ENCODE measurements at regions not wholly inside any gene's neighbourhood (a gene's known extent, or its start where the extent isn't known, plus 50 kb on each side); places are given as distances from the start of the nearest gene placed in this dataset.

DNA sequence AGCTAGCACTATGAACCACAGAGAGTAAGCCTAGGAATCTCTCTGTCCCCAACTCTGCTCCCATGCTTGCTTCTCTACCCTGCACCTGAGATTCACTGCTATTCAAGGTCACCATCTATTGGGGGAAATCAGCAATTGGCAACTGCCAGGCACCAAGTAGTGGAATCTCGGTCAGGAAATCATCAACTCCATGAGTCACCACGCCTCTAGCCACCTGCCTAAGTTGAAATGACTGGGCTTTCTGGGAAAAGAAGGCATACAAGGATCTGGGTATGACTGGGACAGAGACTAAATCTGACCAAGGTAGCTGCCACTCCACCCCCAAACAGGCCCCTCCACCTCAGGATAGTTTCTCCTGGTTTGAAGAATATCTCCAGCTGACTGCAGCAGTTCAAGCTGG, 464.1 kb upstream of the CBLB start:
- Histone ChIP-seq H3K79me2 (ENCODE audit: control insufficient read depth, insufficient read depth, low read length, poor library complexity) (no peaks in the 10 kb centered on the region), H3K9ac (ENCODE audit: low read length) (no peak overlapping the region), H3K23ac (ENCODE audit: low read length) (no peak overlapping the region), H2AK5ac (ENCODE audit: low read length) (peak overlapping the region; percentile 14), H2BK120ac (ENCODE audit: insufficient read depth, low read length, poor library complexity) (no peak overlapping the region), H2BK12ac (ENCODE audit: low read length) (peak overlapping the region; percentile 58), H3K79me1 (ENCODE audit: low read length) (no peaks in the 10 kb centered on the region), H3K4me1 (ENCODE audit: control insufficient read depth in 1 of 2, insufficient read depth in 2 of 2, low read length in 2 of 2) (no peaks in the 10 kb centered on the region), H2BK5ac (ENCODE audit: low read depth, low read length, poor library complexity) (no peak overlapping the region), H3K14ac (ENCODE audit: low read length) (no peak overlapping the region), H4K8ac (ENCODE audit: low read depth, low read length) (no peak overlapping the region), H3K9me3 (ENCODE audit: insufficient read depth, low read depth, low read length) (no peaks in the 10 kb centered on the region), H3K18ac (ENCODE audit: low read length) (no peak overlapping the region), H2AFZ (ENCODE audit: insufficient read depth, low read length, poor library complexity) (no peak overlapping the region), H3K4me3 (ENCODE audit: low read depth, low read length) (no peak overlapping the region), H3K4ac (ENCODE audit: low read depth, low read length) (no peak overlapping the region), H4K91ac (ENCODE audit: low read depth, low read length) (peak overlapping the region; percentile 14), H3K27me3 (ENCODE audit: insufficient read depth, low read length) (no peaks in the 10 kb centered on the region), H3K4me2 (ENCODE audit: low read length) (no peak overlapping the region), H3K27ac (ENCODE audit: low read depth, low read length) (no peak overlapping the region), H3K36me3 (ENCODE audit: control insufficient read depth in 1 of 2, insufficient read depth in 2 of 2, low read length in 2 of 2) (no peaks in the 10 kb centered on the region), H4K12ac (ENCODE audit: low read depth, low read length) (no peak overlapping the region)
- WGBS (ENCODE audit: extremely low coverage, insufficient coverage, insufficient read length), result no CpG with 5 or more reads among the region's 2 CpGs
- peak; percentile 84 to 86 for DNase-seq

DNA sequence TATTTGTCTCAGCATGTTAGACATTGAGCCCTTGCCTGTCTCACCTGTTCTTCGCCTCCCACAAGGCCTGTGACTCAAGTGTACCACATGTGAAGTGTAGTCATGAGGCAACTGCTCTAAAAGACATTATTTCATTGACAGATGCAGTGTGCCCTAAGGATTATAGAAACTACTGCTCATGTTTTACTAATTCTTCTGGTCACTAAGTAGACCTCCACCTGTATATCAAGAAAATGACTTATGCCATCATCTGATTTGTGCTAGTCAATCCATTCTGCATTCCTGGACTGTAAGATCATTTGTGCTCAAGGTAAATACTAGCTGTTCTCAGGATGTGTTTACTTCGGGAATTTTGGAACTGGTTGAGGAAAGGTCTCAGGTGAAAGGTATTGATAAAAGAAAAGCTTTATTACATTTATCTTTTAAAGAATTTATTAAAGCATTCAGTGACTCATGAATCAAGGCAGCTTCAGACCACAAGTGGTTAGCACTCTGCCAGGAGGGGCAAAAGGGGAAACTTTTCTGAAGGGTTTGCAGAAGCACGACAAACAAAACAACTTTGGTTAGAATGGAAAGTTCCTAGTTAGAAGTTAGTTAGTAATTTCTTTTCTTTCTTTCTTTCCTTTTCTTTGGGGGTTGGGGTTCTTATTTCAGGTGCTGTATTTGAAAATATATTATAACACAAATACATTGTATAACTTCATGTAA, 465.3 kb upstream of the CBLB start:
- peak; percentile 67 to 86 for DNase-seq
- no CpG with 5 or more reads among the region's 3 CpGs for WGBS (ENCODE audit: extremely low coverage, insufficient coverage, insufficient read length)
- Histone ChIP-seq H2BK12ac (ENCODE audit: low read length) (no peak overlapping the region), H3K4me3 (ENCODE audit: low read depth, low read length) (no peak overlapping the region), H3K9ac (ENCODE audit: low read length) (no peak overlapping the region), H3K4me1 (ENCODE audit: control insufficient read depth in 1 of 2, insufficient read depth in 2 of 2, low read length in 2 of 2) (no peaks in the 10 kb centered on the region), H2BK120ac (ENCODE audit: insufficient read depth, low read length, poor library complexity) (no peak overlapping the region), H3K79me2 (ENCODE audit: control insufficient read depth, insufficient read depth, low read length, poor library complexity) (no peaks in the 10 kb centered on the region), H4K8ac (ENCODE audit: low read depth, low read length) (no peak overlapping the region), H3K14ac (ENCODE audit: low read length) (no peak overlapping the region), H2AFZ (ENCODE audit: insufficient read depth, low read length, poor library complexity) (no peak overlapping the region), H3K27me3 (ENCODE audit: insufficient read depth, low read length) (no peaks in the 10 kb centered on the region), H3K4me2 (ENCODE audit: low read length) (no peak overlapping the region), H3K79me1 (ENCODE audit: low read length) (no peaks in the 10 kb centered on the region), H3K18ac (ENCODE audit: low read length) (no peak overlapping the region), H3K23ac (ENCODE audit: low read length) (no peak overlapping the region), H3K9me3 (ENCODE audit: insufficient read depth, low read depth, low read length) (no peaks in the 10 kb centered on the region), H3K4ac (ENCODE audit: low read depth, low read length) (no peak overlapping the region), H2BK5ac (ENCODE audit: low read depth, low read length, poor library complexity) (no peak overlapping the region), H3K36me3 (ENCODE audit: control insufficient read depth in 1 of 2, insufficient read depth in 2 of 2, low read length in 2 of 2) (no peaks in the 10 kb centered on the region), H4K91ac (ENCODE audit: low read depth, low read length) (no peak overlapping the region), H3K27ac (ENCODE audit: low read depth, low read length) (no peak overlapping the region), H2AK5ac (ENCODE audit: low read length) (no peak overlapping the region), H4K12ac (ENCODE audit: low read depth, low read length) (no peak overlapping the region)

DNA sequence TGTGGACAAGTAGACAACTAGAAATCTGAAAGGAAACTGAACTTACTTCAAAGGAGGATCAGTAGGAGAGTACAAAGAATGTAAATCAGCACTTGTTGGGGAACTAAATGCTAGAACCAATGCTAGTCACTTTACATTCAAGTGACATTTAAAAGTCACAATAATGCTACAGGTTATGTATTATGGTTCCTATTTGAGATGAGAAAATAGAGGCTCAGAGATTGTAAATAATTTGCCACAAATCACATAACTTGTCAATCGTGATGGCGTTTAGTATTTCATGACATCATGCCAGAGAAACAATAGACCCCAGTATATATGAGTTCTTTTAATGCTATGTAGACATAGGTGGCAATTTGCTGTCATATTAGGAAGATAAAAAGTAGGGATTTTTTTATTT, 467.8 kb upstream of the CBLB start:
- H2AK5ac ChIP-seq (ENCODE audit: low read length), result no peak overlapping the region
- no peaks in the 10 kb centered on the region for H3K27me3 ChIP-seq (ENCODE audit: insufficient read depth, low read length)
- H3K36me3 ChIP-seq (ENCODE audit: control insufficient read depth in 1 of 2, insufficient read depth in 2 of 2, low read length in 2 of 2), result no peaks in the 10 kb centered on the region
- no peak overlapping the region for H4K91ac ChIP-seq (ENCODE audit: low read depth, low read length)
- no peak overlapping the region for H2AFZ ChIP-seq (ENCODE audit: insufficient read depth, low read length, poor library complexity)
- WGBS (ENCODE audit: extremely low coverage, insufficient coverage, insufficient read length), result no CpG with 5 or more reads among the region's 2 CpGs
- no peak overlapping the region for H2BK120ac ChIP-seq (ENCODE audit: insufficient read depth, low read length, poor library complexity)
- H3K79me1 ChIP-seq (ENCODE audit: low read length), result no peaks in the 10 kb centered on the region
- no peaks in the 10 kb centered on the region for H3K9me3 ChIP-seq (ENCODE audit: insufficient read depth, low read depth, low read length)
- no peaks in the 10 kb centered on the region for H3K79me2 ChIP-seq (ENCODE audit: control insufficient read depth, insufficient read depth, low read length, poor library complexity)
- H2BK12ac ChIP-seq (ENCODE audit: low read length), result no peak overlapping the region
- no peaks in the 10 kb centered on the region for H3K4me1 ChIP-seq (ENCODE audit: control insufficient read depth in 1 of 2, insufficient read depth in 2 of 2, low read length in 2 of 2)
- no peak overlapping the region for H3K4ac ChIP-seq (ENCODE audit: low read depth, low read length)
- DNase-seq, result no peak
- H3K4me2 ChIP-seq (ENCODE audit: low read length), result no peak overlapping the region
- no peak overlapping the region for H3K27ac ChIP-seq (ENCODE audit: low read depth, low read length)
- no peak overlapping the region for H2BK5ac ChIP-seq (ENCODE audit: low read depth, low read length, poor library complexity)
- no peak overlapping the region for H3K14ac ChIP-seq (ENCODE audit: low read length)
- no peak overlapping the region for H3K23ac ChIP-seq (ENCODE audit: low read length)
- no peak overlapping the region for H4K8ac ChIP-seq (ENCODE audit: low read depth, low read length)
- H3K4me3 ChIP-seq (ENCODE audit: low read depth, low read length), result no peak overlapping the region
- no peak overlapping the region for H4K12ac ChIP-seq (ENCODE audit: low read depth, low read length)
- H3K18ac ChIP-seq (ENCODE audit: low read length), result no peak overlapping the region
- no peak overlapping the region for H3K9ac ChIP-seq (ENCODE audit: low read length)

DNA sequence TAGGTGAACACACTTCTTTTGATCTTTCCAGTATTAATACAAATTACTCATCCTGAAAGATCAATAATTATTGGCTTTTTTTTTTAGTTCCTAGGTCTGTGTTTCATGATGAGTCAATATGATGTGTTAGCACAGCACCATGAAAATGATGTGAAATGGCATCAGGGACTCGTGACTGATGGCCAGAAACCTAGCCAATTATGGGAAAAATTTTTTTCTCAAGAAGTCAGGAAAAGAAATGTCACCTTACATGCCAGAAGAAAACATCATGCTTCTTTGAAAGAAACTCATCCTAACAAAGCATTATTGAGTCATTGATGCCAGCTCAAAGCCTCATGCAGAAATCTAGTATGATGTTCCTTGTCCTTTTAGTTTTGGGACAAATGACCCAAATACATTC, 468.3 kb upstream of the CBLB start:
- Histone ChIP-seq H3K4me1 (ENCODE audit: control insufficient read depth in 1 of 2, insufficient read depth in 2 of 2, low read length in 2 of 2) (no peaks in the 10 kb centered on the region), H2BK5ac (ENCODE audit: low read depth, low read length, poor library complexity) (no peak overlapping the region), H3K36me3 (ENCODE audit: control insufficient read depth in 1 of 2, insufficient read depth in 2 of 2, low read length in 2 of 2) (no peaks in the 10 kb centered on the region), H3K27ac (ENCODE audit: low read depth, low read length) (no peak overlapping the region), H2AFZ (ENCODE audit: insufficient read depth, low read length, poor library complexity) (no peak overlapping the region), H4K8ac (ENCODE audit: low read depth, low read length) (no peak overlapping the region), H3K18ac (ENCODE audit: low read length) (no peak overlapping the region), H3K9me3 (ENCODE audit: insufficient read depth, low read depth, low read length) (no peaks in the 10 kb centered on the region), H2AK5ac (ENCODE audit: low read length) (no peak overlapping the region), H3K14ac (ENCODE audit: low read length) (no peak overlapping the region), H3K4me2 (ENCODE audit: low read length) (no peak overlapping the region), H4K91ac (ENCODE audit: low read depth, low read length) (no peak overlapping the region), H3K79me2 (ENCODE audit: control insufficient read depth, insufficient read depth, low read length, poor library complexity) (no peaks in the 10 kb centered on the region), H3K9ac (ENCODE audit: low read length) (no peak overlapping the region), H3K23ac (ENCODE audit: low read length) (no peak overlapping the region), H4K12ac (ENCODE audit: low read depth, low read length) (no peak overlapping the region), H3K27me3 (ENCODE audit: insufficient read depth, low read length) (no peaks in the 10 kb centered on the region), H3K4me3 (ENCODE audit: low read depth, low read length) (no peak overlapping the region), H2BK12ac (ENCODE audit: low read length) (no peak overlapping the region), H3K4ac (ENCODE audit: low read depth, low read length) (no peak overlapping the region), H3K79me1 (ENCODE audit: low read length) (no peaks in the 10 kb centered on the region), H2BK120ac (ENCODE audit: insufficient read depth, low read length, poor library complexity) (no peak overlapping the region)
- WGBS (ENCODE audit: extremely low coverage, insufficient coverage, insufficient read length), result no CpG with 5 or more reads among the region's 1 CpG
- DNase-seq, result peak; percentile 66 to 86

Data from trophoblast cell (in vitro differentiated cells and primary cell).